AG09319 (cell line): ENCODE measurements at regions not wholly inside any gene's neighbourhood (a gene's known extent, or its start where the extent isn't known, plus 50 kb on each side); places are given as distances from the start of the nearest gene placed in this dataset.

ENCODE experiments used
- DNase-seq: peaks from one replicate; pipeline ENCODE4 v3.0.0-alpha.2; 2010; ENCODE audit warnings: low read depth; ENCODE audit errors: extremely low read depth
- TF ChIP-seq, protein P1 (sequence below): IDR thresholded peaks from 2 replicates; pipeline ENCODE4 v1.5.1; 2011; ENCODE audit warnings: low read depth, mild to moderate bottlenecking, inconsistent platforms, low read length, moderate library complexity

- TF ChIP-seq, protein P1, sequence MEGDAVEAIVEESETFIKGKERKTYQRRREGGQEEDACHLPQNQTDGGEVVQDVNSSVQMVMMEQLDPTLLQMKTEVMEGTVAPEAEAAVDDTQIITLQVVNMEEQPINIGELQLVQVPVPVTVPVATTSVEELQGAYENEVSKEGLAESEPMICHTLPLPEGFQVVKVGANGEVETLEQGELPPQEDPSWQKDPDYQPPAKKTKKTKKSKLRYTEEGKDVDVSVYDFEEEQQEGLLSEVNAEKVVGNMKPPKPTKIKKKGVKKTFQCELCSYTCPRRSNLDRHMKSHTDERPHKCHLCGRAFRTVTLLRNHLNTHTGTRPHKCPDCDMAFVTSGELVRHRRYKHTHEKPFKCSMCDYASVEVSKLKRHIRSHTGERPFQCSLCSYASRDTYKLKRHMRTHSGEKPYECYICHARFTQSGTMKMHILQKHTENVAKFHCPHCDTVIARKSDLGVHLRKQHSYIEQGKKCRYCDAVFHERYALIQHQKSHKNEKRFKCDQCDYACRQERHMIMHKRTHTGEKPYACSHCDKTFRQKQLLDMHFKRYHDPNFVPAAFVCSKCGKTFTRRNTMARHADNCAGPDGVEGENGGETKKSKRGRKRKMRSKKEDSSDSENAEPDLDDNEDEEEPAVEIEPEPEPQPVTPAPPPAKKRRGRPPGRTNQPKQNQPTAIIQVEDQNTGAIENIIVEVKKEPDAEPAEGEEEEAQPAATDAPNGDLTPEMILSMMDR, result no peak
- DNase-seq, result no peak
These were observed 315.5 kb downstream of the PLPP3 start for GRCh38 chr1:56263908-56264307.

DNA sequence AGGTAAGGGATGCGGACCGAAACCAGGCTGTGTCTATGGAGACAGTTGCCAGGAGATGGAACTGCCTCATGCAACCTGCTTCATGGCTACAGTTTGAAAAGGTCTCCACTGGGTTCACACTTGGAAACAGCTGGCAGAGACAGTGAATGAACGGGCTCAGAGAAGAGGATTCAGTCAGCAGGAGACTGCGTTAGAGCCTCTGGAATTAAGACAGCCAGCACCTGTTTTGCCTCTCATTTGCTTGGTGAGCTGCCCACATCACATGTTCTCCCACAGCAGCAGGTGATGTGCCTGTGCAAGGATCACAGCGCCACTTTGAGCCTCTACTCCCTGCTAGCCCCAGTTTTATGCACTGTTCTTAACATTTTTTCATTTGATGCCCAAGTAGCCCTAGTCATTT is 321.0 kb downstream of the PLPP3 start:
- TF ChIP-seq, protein P1, result no peak
- DNase-seq, result no peak

GRCh38 chr1:56257726-56258125 is 321.6 kb downstream of the PLPP3 start:
- no peak for DNase-seq
- TF ChIP-seq, protein P1, result no peak

DNA sequence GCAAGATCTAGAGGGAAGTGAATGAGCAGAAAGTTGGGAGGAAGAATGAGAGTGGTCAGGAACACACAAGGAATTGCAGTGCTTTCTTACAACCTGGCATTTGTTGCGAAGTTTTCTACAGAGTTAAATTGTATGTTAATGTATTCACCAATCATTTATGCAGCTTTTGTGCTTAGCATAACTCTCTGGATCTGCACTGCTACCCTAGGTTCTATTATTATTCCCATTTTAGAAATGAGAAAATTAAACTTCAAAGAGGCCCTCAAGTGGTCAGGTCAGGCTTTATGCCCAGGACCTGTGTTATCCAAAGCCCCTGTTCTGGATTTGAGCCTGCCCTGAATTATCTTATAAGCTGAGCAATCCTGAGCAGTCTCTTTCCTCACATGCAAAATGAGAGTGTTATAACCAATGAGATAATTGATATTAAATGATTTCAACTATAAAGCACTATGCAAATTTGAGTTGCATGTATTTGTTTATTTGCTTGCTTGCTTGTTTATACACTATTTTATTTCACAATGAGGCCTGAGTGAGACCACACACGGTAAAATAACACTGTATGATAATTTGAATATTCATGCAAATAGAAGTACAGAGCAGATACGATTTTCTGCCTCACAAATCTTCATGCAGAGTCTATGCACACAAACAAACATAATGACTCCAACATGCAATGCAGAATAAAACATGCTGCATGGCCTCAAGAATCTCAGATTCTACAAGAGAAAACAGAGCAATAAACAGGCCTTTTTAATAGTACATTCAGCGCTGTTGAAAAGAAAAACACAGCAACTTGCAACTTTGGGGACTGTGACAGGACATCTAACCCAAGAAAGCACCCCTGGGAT is 323.0 kb downstream of the PLPP3 start:
- DNase-seq, result no peak
- TF ChIP-seq, protein P1, result no peak

DNA sequence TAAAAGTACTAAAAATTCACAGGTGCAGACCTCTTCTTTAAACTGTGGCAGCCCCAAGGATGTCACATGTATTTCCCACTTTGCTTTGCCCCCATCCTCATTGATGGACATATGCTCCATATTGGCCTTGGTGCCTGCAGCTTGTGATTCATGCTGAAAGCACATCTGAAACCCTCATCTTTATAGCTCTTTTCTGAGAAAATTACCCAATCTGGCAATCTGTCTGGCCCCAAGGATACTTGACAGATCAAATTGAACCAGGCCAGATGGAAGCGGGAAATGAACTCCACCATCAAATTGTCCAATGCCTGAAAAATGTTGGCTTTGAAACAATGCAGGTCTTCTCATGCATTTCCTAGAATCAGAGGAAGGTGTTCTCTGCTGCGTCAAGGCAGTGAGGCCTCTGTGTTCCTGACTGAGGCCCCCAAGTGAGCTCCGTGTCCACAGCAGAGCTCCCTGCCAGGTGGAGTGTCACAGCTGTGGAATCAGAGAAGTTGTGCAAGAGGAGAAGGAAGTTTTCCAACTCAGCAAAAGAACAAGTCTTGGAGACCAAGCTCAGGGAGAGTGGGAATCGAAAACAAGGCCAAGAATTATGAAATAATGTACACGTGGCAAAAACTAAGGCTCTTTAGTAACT is 323.7 kb downstream of the PLPP3 start:
- DNase-seq, result peak; percentile 83
- TF ChIP-seq, protein P1, result no peak

- no peak for DNase-seq
- TF ChIP-seq, protein P1, result no peak
These were observed 325.2 kb downstream of the PLPP3 start for GRCh38 chr1:56254130-56254529.

GRCh38 chr1:56250809-56251208 is 328.6 kb downstream of the PLPP3 start:
- no peak for DNase-seq
- TF ChIP-seq, protein P1, result no peak
